AG09319 (cell line): ENCODE measurements at regions not wholly inside any gene's neighbourhood (a gene's known extent, or its start where the extent isn't known, plus 50 kb on each side); places are given as distances from the start of the nearest gene placed in this dataset.

Experiments
- DNase-seq: peaks from one replicate; pipeline ENCODE4 v3.0.0-alpha.2; 2010; ENCODE audit warnings: low read depth; ENCODE audit errors: extremely low read depth
- CTCF ChIP-seq: IDR thresholded peaks from 2 replicates; pipeline ENCODE4 v1.5.1; 2011; ENCODE audit warnings: low read depth, mild to moderate bottlenecking, inconsistent platforms, low read length, moderate library complexity

- no peak for DNase-seq
- TF ChIP-seq CTCF: no peak
Observed at GRCh38 chr3:137958636-137959035, 51.3 kb upstream of the CLDN18 start.
